ENCODE measurements at regions not wholly inside any gene's neighbourhood (a gene's known extent, or its start where the extent isn't known, plus 50 kb on each side); places are given as distances from the start of the nearest gene placed in this dataset.

GRCh38 chr12:46546634-46547273 lies 174.2 kb upstream of the SLC38A2 start:
- TF ChIP-seq POLR2A (IDR thresholded peaks at IDR 0.05) = no peak
- no peak for TF ChIP-seq CTCF (IDR thresholded peaks at IDR 0.05 in 4 of 5, conservative IDR thresholded peaks at IDR 0.05 in 1 of 5)
